Lung (tissue), 11 donors: ENCODE measurements at regions not wholly inside any gene's neighbourhood (a gene's known extent, or its start where the extent isn't known, plus 50 kb on each side); places are given as distances from the start of the nearest gene placed in this dataset.

Experiments
- ATAC-seq: fragments of 200-7000 bp; cut with Tn5 transposase; one replicate; pipeline ENCODE4 v1.9.1; 2020; ENCODE audit warnings: moderate number of reproducible peaks; ENCODE audit not compliant: insufficient read depth, low FRiP score
- DNase-seq, 3 donors: peaks; one replicate each; pipeline ENCODE4 v3.0.0-alpha.2; 2013 to 2017
- H3K27ac ChIP-seq, 2 donors: one replicate each; pipeline ENCODE4 v1.5.1; 2013; ENCODE audit warnings: mild to moderate bottlenecking in 2 of 2, moderate library complexity in 2 of 2, control low read depth in 1 of 2, inconsistent platforms in 1 of 2, low read depth in 1 of 2, low read length in 1 of 2
- H3K27me3 ChIP-seq, 3 donors: one replicate each; pipeline ENCODE4 v1.5.1; 2013; ENCODE audit warnings: low read length in 2 of 3; ENCODE audit not compliant: control insufficient read depth in 3 of 3, insufficient read depth in 3 of 3
- H3K36me3 ChIP-seq, 4 donors: one replicate each; pipeline ENCODE4 v1.5.1; 2013; ENCODE audit warnings: low read length in 4 of 4, mild to moderate bottlenecking in 1 of 4, moderate library complexity in 1 of 4; ENCODE audit not compliant: control insufficient read depth in 4 of 4, insufficient read depth in 4 of 4
- H3K4me1 ChIP-seq, 5 donors: one replicate each; pipeline ENCODE4 v1.5.1; 2013; ENCODE audit warnings: low read length in 5 of 5, mild to moderate bottlenecking in 2 of 5, moderate library complexity in 1 of 5; ENCODE audit not compliant: control insufficient read depth in 5 of 5, insufficient read depth in 5 of 5
- H3K4me3 ChIP-seq: one replicate; pipeline ENCODE4 v1.5.1; 2013; ENCODE audit warnings: mild to moderate bottlenecking, control low read depth, moderate library complexity
- H3K9ac ChIP-seq, 2 donors: one replicate each; pipeline ENCODE4 v1.5.1; 2013; ENCODE audit warnings: low read length in 2 of 2, control low read depth in 1 of 2; ENCODE audit not compliant: insufficient read depth in 1 of 2
- H3K9me3 ChIP-seq, 4 donors: one replicate each; pipeline ENCODE4 v1.5.1; 2013; ENCODE audit warnings: low read length in 3 of 4, mild to moderate bottlenecking in 1 of 4, moderate library complexity in 1 of 4; ENCODE audit not compliant: control insufficient read depth in 4 of 4, insufficient read depth in 3 of 4
- WGBS, 2 donors: extraction: QIAGEN DNeasy Blood & Tissue Kit; methylation state at CpG; one replicate each; pipeline ENCODE4 v1.1.7; 2013; 5-methylcytosine and 5-hydroxymethylcytosine counted together
- TF ChIP-seq, protein P1 (sequence below): IDR thresholded peaks from 2 replicates; pipeline ENCODE4 v1.5.1; 2012; ENCODE audit warnings: mild to moderate bottlenecking; ENCODE audit errors: control extremely low read depth, extremely low read depth
- donor health status: control.
- donor health status: control.
- donor health status: Bipolar disorder and iron deficiency.
- donor health status: healthy.
- donor health status: DM: yes; HTN: yes; CAD: no.

DNA sequence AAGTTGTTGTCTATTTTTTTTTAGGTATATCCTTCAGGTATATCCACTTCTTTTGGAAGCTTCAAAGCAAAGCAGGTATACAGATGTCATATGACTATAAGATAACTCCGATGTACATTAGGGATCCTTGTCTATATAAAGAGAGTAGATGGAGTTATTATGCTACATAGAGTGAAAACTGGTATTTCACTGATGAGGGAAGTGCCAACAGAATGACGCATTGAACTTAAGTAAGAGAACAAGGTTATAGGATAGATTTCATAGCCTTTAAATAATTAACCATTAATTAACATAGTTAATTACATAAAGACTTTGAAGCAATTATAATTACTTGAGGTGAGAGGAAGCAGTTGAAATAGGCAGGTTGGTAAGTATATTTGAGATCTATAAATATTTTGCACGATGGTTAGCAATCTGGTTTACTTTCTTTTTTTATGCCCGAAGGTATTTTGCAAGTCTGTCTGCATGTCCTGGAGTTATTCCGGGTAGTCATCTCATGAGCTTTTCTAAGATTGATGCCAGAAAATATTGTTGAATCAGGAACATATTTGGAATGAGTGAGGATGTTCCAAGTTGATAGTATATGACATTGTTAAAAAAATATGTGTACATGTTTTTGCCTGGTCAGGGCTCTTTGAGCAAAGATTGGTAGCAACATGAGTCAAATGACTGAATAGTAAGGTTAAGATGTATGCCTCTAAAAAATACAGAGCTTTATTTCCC lies 299.5 kb upstream of the KCNMB2 start:
- no peak overlapping the region for H3K4me3 ChIP-seq
- no peak overlapping the region for H3K27ac ChIP-seq
- H3K4me1 ChIP-seq, result no peaks in the 10 kb centered on the region
- no peak for ATAC-seq
- no peaks in the 10 kb centered on the region for H3K36me3 ChIP-seq
- H3K27me3 ChIP-seq, result no peaks in the 10 kb centered on the region
- H3K9ac ChIP-seq, result no peak overlapping the region
- H3K9me3 ChIP-seq, result no peaks in the 10 kb centered on the region
- WGBS, 2 donors, result 84 to 87% methylated on average over 5 of the region's 5 CpGs
- DNase-seq, result no peak
- TF ChIP-seq, protein P1, sequence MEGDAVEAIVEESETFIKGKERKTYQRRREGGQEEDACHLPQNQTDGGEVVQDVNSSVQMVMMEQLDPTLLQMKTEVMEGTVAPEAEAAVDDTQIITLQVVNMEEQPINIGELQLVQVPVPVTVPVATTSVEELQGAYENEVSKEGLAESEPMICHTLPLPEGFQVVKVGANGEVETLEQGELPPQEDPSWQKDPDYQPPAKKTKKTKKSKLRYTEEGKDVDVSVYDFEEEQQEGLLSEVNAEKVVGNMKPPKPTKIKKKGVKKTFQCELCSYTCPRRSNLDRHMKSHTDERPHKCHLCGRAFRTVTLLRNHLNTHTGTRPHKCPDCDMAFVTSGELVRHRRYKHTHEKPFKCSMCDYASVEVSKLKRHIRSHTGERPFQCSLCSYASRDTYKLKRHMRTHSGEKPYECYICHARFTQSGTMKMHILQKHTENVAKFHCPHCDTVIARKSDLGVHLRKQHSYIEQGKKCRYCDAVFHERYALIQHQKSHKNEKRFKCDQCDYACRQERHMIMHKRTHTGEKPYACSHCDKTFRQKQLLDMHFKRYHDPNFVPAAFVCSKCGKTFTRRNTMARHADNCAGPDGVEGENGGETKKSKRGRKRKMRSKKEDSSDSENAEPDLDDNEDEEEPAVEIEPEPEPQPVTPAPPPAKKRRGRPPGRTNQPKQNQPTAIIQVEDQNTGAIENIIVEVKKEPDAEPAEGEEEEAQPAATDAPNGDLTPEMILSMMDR, result no peak

DNA sequence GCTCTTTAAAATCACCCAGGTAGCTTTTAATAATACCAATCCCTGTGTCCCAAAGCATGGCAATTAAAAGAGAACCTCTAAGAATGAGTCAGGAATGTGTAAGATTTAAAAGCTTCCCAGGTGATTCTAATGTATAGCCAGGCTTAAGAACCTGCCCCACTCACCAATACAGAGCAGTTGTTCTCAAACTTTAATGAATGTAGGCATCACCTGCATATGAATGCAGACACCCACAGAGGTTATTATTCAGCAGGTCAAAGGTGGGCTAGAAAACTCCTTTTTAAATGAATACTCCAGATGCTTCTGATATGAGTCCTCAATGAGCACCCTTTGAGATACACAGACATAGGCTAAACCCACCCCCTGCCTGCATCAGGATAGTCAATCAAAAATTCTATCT lies 298.1 kb upstream of the KCNMB2 start:
- ATAC-seq, result no peak
- H3K4me1 ChIP-seq, result no peaks in the 10 kb centered on the region
- H3K36me3 ChIP-seq, result no peaks in the 10 kb centered on the region
- H3K4me3 ChIP-seq, result no peak overlapping the region
- TF ChIP-seq, protein P1, result no peak
- H3K27me3 ChIP-seq, result no peaks in the 10 kb centered on the region
- H3K9ac ChIP-seq, result no peak overlapping the region
- H3K9me3 ChIP-seq, result no peaks in the 10 kb centered on the region
- no peak for DNase-seq
- no peak overlapping the region for H3K27ac ChIP-seq

DNA sequence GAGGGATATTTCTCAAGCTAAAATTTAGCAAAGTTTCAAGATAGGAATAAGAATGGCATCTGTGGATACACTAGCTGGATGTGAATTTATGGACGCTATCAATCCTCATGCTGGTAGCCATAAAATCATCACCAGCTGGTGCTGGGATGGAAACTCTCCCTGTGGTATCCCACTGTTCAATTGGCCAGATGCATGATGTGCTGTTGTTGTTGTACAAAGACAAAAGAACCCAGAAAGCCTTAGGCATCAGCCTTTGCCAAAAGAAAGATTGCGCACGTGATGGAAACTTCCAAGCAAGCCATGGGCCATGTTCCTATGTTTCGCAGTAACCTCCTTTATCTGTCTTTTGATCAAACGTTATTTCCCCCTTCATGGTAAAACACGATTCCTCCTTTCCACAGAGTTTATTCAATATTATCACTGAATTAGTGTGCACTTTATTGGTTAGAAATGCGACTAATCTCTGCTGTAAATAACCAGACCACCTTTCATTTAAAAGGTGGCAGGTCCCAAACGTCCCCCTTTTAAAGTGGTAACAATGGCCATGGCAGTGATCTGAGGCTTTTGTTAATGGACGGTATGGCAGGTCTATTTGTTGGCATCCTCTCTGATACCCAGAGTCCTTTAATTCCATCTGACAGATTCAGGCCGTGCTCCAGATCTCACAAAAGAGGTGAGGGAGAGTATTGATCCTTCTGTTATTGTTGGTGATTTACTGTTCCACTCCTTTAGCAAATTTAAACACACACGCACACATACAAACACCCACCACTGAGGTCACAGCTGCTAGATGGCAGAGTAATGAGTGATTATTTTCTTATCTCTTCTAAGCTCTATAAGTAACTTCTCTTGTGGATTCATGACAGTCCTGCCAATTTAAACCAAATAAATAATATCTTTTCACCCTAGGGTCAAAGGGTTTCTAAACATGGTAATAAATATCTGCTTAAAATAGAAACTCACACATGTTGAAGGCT lies 291.2 kb upstream of the KCNMB2 start:
- Histone ChIP-seq H3K4me3 (no peak overlapping the region), H3K27ac (no peak overlapping the region), H3K4me1 (peaks cover 0 to 19% (median 0%) of the 10 kb centered on the region in 5 donors), H3K9me3 (no peaks in the 10 kb centered on the region), H3K27me3 (no peaks in the 10 kb centered on the region), H3K9ac (no peak overlapping the region), H3K36me3 (no peaks in the 10 kb centered on the region)
- DNase-seq (peak; percentile 65 to 96 (median 96)), ATAC-seq (no peak)
- TF ChIP-seq, protein P1, result no peak
- WGBS, 2 donors, result 78 to 83% methylated on average over 11 of the region's 11 CpGs
